Stomach (tissue), 4 donors: ENCODE measurements at regions not wholly inside any gene's neighbourhood (a gene's known extent, or its start where the extent isn't known, plus 50 kb on each side); places are given as distances from the start of the nearest gene placed in this dataset.

Experiments used
- EP300 ChIP-seq: sonication (generic); formaldehyde crosslinking; IDR thresholded peaks from one replicate; pipeline ENCODE4 v1.6.1; 2017; ENCODE audit warnings: antibody characterized with exemption
- POLR2A ChIP-seq, 4 donors: fragments of 450-650 bp; IDR thresholded peaks; one replicate each; pipeline ENCODE4 v1.6.1; 2016; ENCODE audit warnings: antibody characterized with exemption in 4 of 4, control low read depth in 2 of 4, mild to moderate bottlenecking in 1 of 4, moderate library complexity in 1 of 4
- POLR2AphosphoS5 ChIP-seq, 3 donors: sonication (generic); formaldehyde crosslinking; IDR thresholded peaks; one replicate each; pipeline ENCODE4 v1.6.1; 2016; ENCODE audit warnings: antibody characterized with exemption in 3 of 3
- TF ChIP-seq, protein P1 (sequence below), 7 experiments: fragments of 450-650 bp in 4 of 7; fragments of 200-600 bp in 3 of 7; sonication (generic) in 3 of 7; IDR thresholded peaks; one replicate each; pipeline ENCODE4 v1.5.1; 2016 to 2019; ENCODE audit warnings: antibody characterized with exemption in 7 of 7, control low read depth in 2 of 7, mild to moderate bottlenecking in 1 of 7

GRCh38 chr4:97305351-97305750 is 837.9 kb downstream of the STPG2 start:
- TF ChIP-seq POLR2AphosphoS5 (IDR thresholded peaks at IDR 0.05) (no peak), POLR2A (IDR thresholded peaks at IDR 0.05) (no peak), EP300 (no peak)
- TF ChIP-seq, protein P1, sequence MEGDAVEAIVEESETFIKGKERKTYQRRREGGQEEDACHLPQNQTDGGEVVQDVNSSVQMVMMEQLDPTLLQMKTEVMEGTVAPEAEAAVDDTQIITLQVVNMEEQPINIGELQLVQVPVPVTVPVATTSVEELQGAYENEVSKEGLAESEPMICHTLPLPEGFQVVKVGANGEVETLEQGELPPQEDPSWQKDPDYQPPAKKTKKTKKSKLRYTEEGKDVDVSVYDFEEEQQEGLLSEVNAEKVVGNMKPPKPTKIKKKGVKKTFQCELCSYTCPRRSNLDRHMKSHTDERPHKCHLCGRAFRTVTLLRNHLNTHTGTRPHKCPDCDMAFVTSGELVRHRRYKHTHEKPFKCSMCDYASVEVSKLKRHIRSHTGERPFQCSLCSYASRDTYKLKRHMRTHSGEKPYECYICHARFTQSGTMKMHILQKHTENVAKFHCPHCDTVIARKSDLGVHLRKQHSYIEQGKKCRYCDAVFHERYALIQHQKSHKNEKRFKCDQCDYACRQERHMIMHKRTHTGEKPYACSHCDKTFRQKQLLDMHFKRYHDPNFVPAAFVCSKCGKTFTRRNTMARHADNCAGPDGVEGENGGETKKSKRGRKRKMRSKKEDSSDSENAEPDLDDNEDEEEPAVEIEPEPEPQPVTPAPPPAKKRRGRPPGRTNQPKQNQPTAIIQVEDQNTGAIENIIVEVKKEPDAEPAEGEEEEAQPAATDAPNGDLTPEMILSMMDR (IDR thresholded peaks at IDR 0.05) = no peak
